Esophagus muscularis mucosa (tissue), 4 donors: ENCODE measurements at regions not wholly inside any gene's neighbourhood (a gene's known extent, or its start where the extent isn't known, plus 50 kb on each side); places are given as distances from the start of the nearest gene placed in this dataset.

Experiments
- CTCF ChIP-seq, 3 experiments: fragments of 200-600 bp in 2 of 3; fragments of 450-650 bp in 1 of 3; sonication (generic) in 2 of 3; IDR thresholded peaks; one replicate each; pipeline ENCODE4 v1.5.1; 2017 to 2019; ENCODE audit warnings: antibody characterized with exemption in 3 of 3, mild to moderate bottlenecking in 2 of 3, moderate library complexity in 1 of 3
- EP300 ChIP-seq: sonication (generic); formaldehyde crosslinking; IDR thresholded peaks from one replicate; pipeline ENCODE4 v1.6.1; 2017; ENCODE audit warnings: antibody characterized with exemption
- POLR2A ChIP-seq: fragments of 450-650 bp; IDR thresholded peaks from one replicate; pipeline ENCODE4 v1.6.1; 2017; ENCODE audit warnings: antibody characterized with exemption, moderate library complexity, mild to moderate bottlenecking, low read depth
- POLR2AphosphoS5 ChIP-seq, 2 donors: sonication (generic); formaldehyde crosslinking; IDR thresholded peaks; one replicate each; pipeline ENCODE4 v1.6.1; 2017; ENCODE audit warnings: antibody characterized with exemption in 2 of 2

- TF ChIP-seq CTCF (IDR thresholded peaks at IDR 0.05) (no peak), POLR2AphosphoS5 (IDR thresholded peaks at IDR 0.05) (no peak), POLR2A (no peak), EP300 (no peak)
These were observed 68.8 kb upstream of the PRR23E start for GRCh38 chr3:127124120-127124519.
